ENCODE measurements at regions not wholly inside any gene's neighbourhood (a gene's known extent, or its start where the extent isn't known, plus 50 kb on each side); places are given as distances from the start of the nearest gene placed in this dataset.

DNA sequence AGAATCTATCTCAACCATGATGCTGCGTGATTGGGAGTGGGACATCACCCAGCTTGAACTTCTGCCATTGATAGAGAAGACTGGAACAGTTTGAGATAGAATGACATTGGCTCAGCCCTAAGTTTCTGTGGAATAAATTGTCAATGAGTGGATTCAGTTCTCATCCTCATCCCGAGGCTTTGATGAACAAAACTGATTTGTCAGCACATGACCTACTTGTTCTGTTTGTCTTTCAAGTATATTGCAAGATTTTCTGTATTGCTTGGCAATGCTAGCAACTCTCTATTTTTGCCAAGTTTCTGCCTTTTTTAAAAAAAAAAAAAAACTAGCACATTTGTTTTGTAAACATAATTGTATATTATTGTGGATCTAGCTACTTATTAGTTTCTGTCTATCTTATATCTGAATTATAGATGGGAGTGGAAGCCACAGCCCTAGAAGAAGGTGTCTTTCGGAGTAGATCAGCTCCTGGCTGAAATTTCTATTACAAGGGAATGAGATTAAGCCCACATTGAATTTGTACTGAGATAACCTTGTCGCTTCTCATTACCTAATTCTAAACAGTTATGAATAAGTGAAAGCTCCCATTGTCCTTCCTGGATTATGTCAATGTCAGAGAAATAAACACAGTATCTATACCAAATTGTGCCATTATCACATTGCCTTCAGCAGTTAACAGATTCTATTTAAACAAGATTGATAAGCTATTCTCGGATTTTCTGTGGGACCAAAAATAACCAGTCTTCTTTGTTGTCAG, 166.1 kb downstream of the TNFSF13B start:
- Histone ChIP-seq H3K4me1 (no peaks in the 10 kb centered on the region), H3K36me3 (no peaks in the 10 kb centered on the region), H3K9me3 (no peaks in the 10 kb centered on the region), H3K27me3 (no peaks in the 10 kb centered on the region), H3K27ac (no peak overlapping the region), H3K4me3 (no peak overlapping the region)
- WGBS: 69% methylated on average over 5 of the region's 5 CpGs
- no peak for DNase-seq (ENCODE audit: low spot score in 2 of 2)
- TF ChIP-seq, protein P1, sequence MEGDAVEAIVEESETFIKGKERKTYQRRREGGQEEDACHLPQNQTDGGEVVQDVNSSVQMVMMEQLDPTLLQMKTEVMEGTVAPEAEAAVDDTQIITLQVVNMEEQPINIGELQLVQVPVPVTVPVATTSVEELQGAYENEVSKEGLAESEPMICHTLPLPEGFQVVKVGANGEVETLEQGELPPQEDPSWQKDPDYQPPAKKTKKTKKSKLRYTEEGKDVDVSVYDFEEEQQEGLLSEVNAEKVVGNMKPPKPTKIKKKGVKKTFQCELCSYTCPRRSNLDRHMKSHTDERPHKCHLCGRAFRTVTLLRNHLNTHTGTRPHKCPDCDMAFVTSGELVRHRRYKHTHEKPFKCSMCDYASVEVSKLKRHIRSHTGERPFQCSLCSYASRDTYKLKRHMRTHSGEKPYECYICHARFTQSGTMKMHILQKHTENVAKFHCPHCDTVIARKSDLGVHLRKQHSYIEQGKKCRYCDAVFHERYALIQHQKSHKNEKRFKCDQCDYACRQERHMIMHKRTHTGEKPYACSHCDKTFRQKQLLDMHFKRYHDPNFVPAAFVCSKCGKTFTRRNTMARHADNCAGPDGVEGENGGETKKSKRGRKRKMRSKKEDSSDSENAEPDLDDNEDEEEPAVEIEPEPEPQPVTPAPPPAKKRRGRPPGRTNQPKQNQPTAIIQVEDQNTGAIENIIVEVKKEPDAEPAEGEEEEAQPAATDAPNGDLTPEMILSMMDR (IDR thresholded peaks at IDR 0.05): no peak
- no peak for TF ChIP-seq EP300 (IDR thresholded peaks at IDR 0.05)
- no peak for TF ChIP-seq POLR2AphosphoS5 (IDR thresholded peaks at IDR 0.05)
- TF ChIP-seq POLR2A (IDR thresholded peaks at IDR 0.05): no peak

DNA sequence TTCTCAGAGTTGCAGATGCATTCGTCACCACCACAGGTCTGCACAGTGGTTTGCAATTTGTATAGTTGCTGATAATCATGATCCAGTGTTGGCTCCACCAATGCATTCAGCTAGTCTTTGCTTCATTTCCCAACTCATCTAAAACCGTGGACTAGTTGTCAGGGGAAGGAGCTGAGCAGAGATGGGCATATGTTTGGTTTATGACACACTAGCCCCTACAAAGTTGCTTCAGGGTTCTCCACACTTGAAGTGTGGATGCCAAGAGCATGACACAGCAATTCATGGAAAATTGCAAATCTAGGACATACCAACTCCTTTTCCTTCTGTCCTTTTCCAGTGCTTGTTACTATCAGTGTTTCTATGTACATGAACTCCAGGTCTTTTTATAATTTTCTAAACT, 168.0 kb downstream of the TNFSF13B start:
- Histone ChIP-seq H3K36me3 (no peaks in the 10 kb centered on the region), H3K4me1 (no peaks in the 10 kb centered on the region), H3K9me3 (no peaks in the 10 kb centered on the region), H3K4me3 (no peak overlapping the region), H3K27ac (no peak overlapping the region), H3K27me3 (no peaks in the 10 kb centered on the region)
- no peak for DNase-seq (ENCODE audit: low spot score in 2 of 2)
- no peak for TF ChIP-seq EP300 (IDR thresholded peaks at IDR 0.05)
- no peak for TF ChIP-seq POLR2AphosphoS5 (IDR thresholded peaks at IDR 0.05)
- no peak for TF ChIP-seq POLR2A (IDR thresholded peaks at IDR 0.05)
- TF ChIP-seq, protein P1 (IDR thresholded peaks at IDR 0.05): no peak
- WGBS: 55% methylated on average over 2 of the region's 2 CpGs

DNA sequence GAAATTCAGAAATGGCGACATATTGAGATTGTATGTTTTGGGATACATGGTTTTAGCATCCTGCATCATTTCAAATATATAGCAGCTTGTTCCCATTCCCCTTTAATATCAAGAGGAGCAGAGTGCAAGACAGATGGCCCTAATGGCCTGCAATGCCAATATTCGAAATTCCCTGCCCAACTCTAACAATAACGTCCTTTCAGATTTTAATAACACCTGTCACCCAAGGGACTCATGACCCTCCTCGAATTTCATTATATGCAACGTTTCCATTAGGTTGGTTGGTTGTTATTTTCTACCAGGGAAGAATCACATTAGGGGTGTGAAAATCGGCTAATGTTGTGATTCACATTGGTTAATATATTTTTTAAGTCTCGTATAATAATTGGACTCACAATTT, 170.0 kb downstream of the TNFSF13B start:
- TF ChIP-seq EP300 (IDR thresholded peaks at IDR 0.05): no peak
- 74% methylated on average over 7 of the region's 7 CpGs for WGBS
- no peak overlapping the region for H3K27ac ChIP-seq
- no peaks in the 10 kb centered on the region for H3K36me3 ChIP-seq
- no peaks in the 10 kb centered on the region for H3K4me1 ChIP-seq
- H3K4me3 ChIP-seq: no peak overlapping the region
- DNase-seq (ENCODE audit: low spot score in 2 of 2): no peak
- no peaks in the 10 kb centered on the region for H3K27me3 ChIP-seq
- H3K9me3 ChIP-seq: no peaks in the 10 kb centered on the region

DNA sequence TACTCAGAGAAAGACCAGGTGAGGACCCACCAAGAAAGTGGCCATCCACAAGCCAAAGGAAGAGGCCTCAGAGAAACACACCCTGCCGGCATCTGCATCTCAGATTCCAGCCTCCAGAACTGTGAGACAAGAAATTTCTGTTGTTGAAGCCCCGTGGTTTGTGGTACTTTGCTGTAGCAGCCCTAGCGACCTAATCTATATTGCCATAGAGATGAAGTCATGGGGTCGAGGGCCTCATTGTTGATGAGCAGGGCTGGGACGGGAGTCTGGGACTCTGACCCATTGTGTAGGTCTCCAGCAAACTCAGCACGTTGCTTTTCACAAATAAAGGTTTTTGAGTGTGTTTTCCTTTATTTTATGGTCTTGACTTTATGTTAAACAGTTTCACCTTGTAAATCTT, 174.9 kb downstream of the TNFSF13B start:
- Histone ChIP-seq H3K36me3 (no peaks in the 10 kb centered on the region), H3K27ac (no peak overlapping the region), H3K27me3 (no peaks in the 10 kb centered on the region), H3K9me3 (no peaks in the 10 kb centered on the region), H3K4me3 (no peak overlapping the region), H3K4me1 (no peaks in the 10 kb centered on the region)
- 77% methylated on average over 6 of the region's 6 CpGs for WGBS
- DNase-seq (ENCODE audit: low spot score in 2 of 2): no peak
- TF ChIP-seq, protein P1 (IDR thresholded peaks at IDR 0.05): no peak

DNA sequence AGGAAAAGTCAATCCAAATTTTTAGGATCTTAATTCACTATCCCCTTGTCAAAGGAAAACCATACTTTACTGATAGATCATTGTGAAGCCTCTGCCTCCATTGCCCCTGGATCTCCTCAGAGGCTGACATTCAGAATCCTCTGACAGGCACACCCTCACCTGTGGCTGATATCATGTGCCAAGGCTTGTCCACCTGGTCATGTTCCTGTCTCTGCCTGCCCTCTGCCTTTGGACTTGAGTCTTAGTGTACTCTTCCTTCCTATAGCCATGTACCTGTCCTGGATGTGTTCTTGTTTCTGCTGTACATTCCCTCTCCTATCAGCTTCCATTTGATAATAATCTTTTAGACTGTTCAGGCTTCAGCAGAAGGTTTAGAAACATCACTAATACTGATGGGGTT, 179.4 kb downstream of the TNFSF13B start:
- Histone ChIP-seq H3K27me3 (no peaks in the 10 kb centered on the region), H3K36me3 (no peaks in the 10 kb centered on the region), H3K4me1 (no peaks in the 10 kb centered on the region), H3K27ac (no peak overlapping the region), H3K4me3 (no peak overlapping the region), H3K9me3 (no peaks in the 10 kb centered on the region)
- DNase-seq (ENCODE audit: low spot score in 2 of 2): no peak
- TF ChIP-seq POLR2AphosphoS5 (IDR thresholded peaks at IDR 0.05) (no peak), EP300 (IDR thresholded peaks at IDR 0.05) (no peak), POLR2A (IDR thresholded peaks at IDR 0.05) (no peak)
- TF ChIP-seq, protein P1 (IDR thresholded peaks at IDR 0.05): no peak

DNA sequence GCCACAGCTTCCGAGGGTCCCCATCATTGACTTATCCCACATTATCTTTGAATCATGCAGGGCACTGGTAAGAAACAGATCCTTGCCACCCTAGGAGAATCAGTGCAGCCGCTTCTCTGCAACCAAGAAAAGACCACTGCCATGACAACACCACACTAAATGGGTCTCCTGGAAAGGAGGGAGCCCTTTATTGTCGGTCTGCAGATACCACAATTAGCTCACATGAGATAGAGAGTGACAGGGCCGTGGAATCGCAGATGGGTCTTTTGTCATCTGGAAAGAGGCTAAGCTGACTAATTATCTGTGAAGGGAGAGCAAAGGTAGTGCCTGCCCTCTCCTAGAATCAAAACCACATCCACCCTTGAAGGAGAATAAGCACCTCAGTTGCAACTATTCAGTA, 178.3 kb upstream of the MYO16 start:
- 91% methylated on average over 5 of the region's 5 CpGs for WGBS
- Histone ChIP-seq H3K27ac (no peak overlapping the region), H3K4me1 (no peaks in the 10 kb centered on the region), H3K9me3 (no peaks in the 10 kb centered on the region), H3K4me3 (no peak overlapping the region), H3K27me3 (no peaks in the 10 kb centered on the region), H3K36me3 (no peaks in the 10 kb centered on the region)
- no peak for DNase-seq (ENCODE audit: low spot score in 2 of 2)
- no peak for TF ChIP-seq EP300 (IDR thresholded peaks at IDR 0.05)
